Adrenal gland (tissue), 5 donors: ENCODE measurements at regions not wholly inside any gene's neighbourhood (a gene's known extent, or its start where the extent isn't known, plus 50 kb on each side); places are given as distances from the start of the nearest gene placed in this dataset.

ENCODE experiments used
- CTCF ChIP-seq, 6 experiments: fragments of 450-650 bp in 4 of 6; fragments of 200-600 bp in 2 of 6; sonication (generic) in 1 of 6; IDR thresholded peaks; 1 replicate in 5 of 6; 2 replicates in 1 of 6; pipeline versions ENCODE4 v1.5.1 to v1.8.0; 2016 to 2021; ENCODE audit warnings: antibody characterized with exemption in 6 of 6, mild to moderate bottlenecking in 2 of 6, moderate library complexity in 1 of 6
- POLR2A ChIP-seq, 2 donors: fragments of 450-650 bp; IDR thresholded peaks; one replicate each; pipeline ENCODE4 v1.6.1; 2017; ENCODE audit warnings: antibody characterized with exemption in 2 of 2, mild to moderate bottlenecking in 2 of 2, moderate library complexity in 1 of 2
- donor health status: DM: no; HTN: no; CAD: no.

GRCh38 chr13:78121001-78121400, 202.4 kb upstream of the EDNRB start:
- TF ChIP-seq CTCF (IDR thresholded peaks at IDR 0.05) (no peak), POLR2A (IDR thresholded peaks at IDR 0.05) (no peak)
